ENCODE measurements at regions not wholly inside any gene's neighbourhood (a gene's known extent, or its start where the extent isn't known, plus 50 kb on each side); places are given as distances from the start of the nearest gene placed in this dataset.

DNA sequence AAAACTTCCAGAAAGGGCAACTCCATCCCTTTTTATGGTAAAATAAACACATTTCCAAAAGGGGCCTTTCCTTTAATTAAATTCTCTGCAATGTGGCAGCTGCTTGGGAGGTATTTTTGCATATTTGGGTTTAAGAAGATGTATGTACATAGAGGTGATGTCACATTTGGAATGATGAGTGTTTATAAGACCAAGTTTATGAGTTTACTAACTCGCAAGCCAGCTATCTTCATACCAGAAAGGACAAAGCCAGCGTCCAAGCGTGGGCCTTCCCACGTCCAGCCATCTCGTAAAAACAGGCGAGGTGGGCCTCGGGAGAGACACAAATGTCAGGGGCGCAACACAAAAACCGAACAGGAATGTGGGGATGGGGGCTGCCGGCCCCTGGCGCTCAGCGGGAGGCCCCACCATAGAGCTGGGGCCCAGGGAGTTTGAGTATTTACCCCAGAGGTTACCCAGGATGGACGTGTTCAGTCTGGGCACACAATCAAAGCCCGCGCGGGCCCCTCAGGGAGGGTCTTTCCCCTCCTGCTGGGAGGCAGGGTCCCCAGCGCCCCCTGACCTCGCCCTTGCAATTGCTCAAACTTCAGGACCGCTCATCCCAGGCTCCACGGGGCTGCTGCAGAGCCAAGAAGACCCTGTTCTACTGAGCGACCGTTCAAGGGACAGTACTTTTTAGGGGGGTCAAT lies 137.3 kb downstream of the TWIST2 start:
- DNase-seq: no peak

DNA sequence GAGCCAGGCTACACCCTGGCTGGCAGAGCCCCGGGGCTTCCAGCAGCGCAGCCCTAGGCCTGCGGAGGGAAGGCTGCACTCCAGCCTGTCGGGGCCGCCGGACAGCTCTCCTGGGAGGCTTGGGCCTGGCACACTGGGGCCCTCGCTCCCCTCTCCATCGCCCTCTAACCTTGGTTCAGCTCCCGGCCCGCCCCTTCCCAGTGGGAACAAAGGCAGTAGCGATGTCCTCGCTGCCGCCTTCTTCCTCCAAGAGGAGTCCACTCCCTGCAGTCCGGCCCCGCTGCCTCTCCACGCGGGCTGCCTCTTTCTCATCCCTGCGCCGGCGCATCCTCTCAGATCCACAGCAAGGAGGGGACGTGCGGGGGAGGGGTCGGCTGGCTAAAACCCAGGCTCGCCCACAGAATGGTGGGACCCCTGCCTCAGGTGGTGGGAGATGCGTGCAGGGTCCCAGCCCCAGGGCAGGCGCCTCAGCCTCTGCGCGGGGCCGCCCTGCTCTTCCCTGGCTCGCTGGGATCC lies 138.1 kb downstream of the TWIST2 start:
- no peak for DNase-seq

DNA sequence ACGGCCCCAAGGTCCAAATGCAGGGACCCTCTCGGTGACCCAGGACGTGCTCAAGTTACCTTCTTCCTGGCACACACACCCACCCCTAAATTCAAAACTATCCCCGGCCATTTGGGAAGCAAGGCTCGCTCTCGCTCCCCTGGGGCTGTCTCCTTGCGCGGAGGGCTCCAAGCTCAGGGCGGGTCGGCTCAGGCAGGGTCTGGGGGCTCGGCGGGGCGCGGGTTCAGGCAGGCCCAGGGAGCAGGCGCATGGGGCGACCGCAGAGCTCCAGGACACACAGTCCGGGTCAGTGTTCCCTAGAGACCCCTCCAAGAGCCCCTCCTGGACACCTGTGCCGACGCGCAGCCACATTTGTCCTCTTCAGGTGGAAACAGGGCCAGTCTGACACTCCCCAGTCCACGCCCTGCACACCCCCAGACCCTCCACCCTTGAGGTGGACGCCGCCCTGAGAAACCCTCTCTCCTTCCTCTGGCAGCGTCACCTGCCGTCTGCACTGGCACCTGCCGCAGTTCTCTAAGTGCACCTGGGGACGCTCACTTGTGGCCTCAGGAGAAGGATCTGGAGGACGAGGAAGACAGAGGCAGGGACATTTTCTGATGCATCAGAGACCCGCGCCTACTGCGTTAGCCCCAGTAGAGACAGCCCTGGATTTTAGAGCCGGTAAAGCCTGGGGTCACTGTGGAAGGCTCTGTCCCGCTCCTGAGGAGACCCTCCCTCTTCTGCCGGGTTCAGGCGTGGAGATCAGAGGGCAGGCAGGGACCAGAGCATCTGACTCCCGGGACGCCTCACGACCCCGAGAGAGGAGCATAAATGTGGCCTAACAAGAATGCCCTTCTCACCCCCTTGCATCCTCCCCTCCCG lies 138.8 kb downstream of the TWIST2 start:
- DNase-seq: no peak

DNA sequence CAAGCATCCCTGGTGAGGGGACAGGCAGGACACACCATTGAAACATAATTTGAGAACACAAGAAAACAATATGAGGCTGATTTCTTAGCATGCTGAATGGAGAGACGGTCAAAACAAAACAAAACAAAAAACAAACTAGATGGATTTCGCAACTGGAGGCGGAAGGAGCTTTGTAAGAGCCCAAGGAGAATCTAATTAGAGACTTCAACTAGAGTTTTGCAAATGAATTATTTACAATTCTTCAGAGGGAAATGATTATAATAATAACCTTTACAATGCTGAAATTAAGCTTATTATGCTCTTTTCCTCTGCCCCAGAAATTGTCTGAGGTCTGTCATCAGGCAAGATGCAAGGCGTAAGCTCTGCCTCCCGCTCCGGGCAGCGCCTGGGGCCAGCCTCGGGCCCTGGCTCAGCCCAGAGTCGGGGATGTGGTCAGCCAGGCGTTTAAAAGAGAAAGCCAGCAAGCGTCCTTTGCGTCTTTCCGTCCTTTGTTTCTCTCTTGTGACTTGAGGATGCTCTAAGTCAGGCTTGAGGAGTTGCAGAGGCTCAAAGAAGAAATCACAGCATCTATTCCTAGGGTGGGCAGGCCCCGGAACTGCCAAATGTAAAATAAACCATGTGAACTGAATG lies 139.6 kb downstream of the TWIST2 start:
- DNase-seq: no peak

DNA sequence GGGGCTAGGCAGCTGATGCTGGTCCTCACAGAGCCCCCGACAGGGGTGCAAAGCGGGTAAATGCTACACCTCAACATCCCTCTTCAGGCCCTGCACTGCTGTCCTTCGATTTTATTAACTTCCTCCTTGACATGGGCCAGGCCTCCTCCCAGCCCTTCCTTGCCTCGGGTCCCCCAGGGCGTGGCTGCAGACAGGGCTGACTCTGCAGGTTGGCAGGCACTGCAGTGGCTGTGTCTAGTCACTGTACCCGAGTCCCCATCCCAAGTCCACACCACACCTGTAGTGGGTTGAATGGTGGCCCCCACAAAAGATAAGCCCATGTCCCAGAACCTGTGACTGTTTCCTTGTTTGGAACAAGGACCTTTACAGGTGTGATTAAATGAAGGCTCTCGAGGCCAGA lies 140.2 kb downstream of the TWIST2 start:
- no peak for DNase-seq

DNA sequence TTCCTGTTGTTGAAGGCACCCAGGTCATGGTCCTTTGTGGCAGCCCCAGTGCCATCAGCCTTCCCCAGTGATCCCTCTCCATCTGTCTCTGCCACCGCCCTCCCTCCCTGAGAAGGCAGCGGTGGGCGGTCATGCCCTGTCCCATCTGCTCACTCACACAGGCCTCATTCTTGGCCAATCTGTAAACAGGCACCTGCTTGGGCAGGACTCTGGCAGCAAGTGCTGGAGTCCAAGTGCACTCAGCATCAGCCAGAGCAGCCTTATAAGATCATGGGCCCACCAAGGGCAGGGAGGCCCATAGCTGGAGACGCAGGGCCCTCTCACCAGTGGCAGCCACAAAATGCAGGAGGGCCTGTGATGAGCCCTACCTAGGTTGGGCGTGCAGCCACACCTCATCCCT lies 140.9 kb downstream of the TWIST2 start:
- DNase-seq: no peak

DNA sequence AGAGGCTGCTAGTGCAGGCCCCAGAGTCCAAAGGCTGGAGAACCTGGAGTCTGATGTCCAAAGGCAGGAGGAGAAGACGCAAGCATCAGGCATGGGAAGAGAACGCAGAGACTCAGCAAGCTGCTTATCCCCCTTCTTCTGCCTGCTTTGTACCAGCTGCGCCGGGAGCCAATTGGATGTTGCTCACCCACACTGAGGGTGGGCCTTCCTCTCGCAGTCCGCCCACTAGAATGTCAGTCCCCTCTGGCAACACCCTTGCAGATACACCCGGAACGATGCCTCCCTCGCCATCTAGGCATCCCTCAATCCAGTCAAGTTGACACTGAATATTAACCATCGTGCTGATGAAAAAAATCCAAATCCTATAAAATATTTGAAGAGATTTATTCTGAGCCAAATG lies 141.6 kb downstream of the TWIST2 start:
- no peak for DNase-seq

DNA sequence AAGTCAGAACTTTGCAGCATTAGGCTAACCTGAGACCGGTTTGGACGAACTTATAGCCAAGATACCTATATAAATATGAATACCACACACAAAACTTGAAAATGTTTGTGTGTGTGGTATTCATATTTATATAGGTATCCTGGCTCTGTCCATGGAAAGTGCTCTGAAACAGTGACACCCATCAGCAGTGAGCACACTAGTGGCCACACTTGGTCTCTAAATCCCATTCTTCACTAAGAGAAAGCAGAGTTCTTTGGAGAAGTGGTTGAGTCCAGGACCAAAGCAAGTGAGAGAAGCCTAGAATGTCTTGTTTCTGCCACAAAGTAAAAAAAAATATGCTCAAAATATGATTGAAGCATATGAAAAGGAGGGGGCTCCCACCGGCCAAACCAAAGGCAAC lies 146.5 kb downstream of the TWIST2 start:
- no peak for DNase-seq

DNA sequence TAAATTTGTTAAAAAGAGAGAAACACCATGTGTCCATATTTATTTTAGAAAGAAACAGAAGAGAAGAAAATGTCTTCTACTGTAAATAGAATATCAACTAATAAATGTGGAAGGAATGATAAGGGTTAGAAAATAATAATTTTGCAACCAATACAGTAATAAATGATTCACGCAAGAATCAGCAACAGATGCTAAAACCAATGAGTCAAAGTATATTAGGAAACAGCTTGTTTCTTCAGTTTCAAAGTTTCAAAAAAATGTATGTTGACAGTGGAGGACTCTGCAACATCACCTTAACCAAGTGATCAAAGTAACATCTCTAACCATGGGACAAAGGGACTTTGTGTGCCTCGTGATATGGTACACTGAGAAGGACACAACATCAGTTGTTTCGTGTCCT lies 147.0 kb downstream of the TWIST2 start:
- DNase-seq: no peak

DNA sequence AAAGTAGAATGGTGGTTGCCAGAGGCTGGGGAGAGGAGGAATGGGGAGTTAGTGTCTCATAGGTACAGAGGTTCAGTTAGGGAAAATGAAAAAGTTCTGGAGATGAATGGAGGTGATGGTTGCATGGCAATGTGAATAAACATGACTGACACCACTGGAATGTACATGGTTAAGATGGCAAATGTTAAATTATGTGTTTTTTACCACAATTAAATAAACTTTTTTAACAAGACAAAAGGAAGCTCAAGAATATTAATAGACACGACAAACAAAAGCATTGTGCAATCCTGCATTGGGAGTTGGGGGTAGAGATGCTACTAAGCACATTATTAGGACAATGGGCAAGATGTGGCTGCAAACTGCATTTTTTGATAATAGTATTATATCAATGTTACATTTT lies 147.7 kb downstream of the TWIST2 start:
- no peak for DNase-seq

DNA sequence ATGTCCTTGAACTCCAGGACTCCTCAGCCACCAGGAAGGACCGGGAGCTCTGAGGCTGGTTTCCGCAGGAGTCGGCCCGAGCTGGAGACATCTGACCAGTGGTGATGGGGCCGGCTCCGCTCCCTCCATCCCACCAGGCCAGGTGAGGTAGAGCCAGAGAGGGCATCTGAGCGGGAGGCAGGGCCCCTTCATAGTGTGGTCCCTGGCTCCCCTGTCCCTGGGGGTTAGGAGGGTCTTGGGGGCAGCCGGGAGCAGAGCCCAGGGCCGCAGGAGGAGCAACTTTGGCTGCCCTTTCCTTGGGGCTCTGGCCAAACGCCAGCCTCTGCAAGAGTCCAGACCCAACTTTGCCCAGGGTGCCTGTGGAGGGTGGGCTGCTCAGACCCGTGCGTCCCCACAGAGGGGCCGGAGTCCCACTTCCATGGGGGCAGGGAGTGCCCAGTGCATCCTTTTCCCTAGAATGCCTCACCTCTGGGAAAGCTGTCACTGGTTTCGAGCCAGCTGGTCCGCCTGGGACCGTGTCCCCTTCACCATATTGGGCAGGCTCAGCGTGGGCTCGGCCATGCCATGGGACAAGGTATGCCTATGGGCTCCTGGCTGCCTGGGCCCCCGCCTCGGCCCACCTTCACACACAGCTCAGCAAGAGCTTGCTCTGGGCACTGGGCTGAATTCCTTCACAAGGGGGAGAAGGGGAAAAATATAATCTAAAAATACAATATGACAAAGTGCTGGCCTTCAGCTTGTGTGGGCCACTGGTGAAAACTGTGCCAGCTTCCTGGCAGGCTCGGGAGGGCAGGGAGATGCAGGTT lies 148.6 kb downstream of the TWIST2 start:
- no peak for DNase-seq

DNA sequence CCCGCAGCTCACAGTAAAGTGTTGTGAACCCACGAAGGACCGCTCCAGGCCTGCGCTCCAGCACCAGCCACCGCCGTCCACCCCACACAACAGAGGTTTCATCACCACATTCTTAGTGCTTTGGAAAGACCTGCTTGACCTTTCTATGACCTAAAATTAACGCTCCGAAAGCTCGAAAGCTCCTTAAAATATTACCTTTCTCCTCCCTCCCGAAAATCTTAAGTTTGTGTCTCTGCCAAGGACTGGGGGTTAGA lies 149.2 kb downstream of the TWIST2 start:
- DNase-seq: no peak

DNA sequence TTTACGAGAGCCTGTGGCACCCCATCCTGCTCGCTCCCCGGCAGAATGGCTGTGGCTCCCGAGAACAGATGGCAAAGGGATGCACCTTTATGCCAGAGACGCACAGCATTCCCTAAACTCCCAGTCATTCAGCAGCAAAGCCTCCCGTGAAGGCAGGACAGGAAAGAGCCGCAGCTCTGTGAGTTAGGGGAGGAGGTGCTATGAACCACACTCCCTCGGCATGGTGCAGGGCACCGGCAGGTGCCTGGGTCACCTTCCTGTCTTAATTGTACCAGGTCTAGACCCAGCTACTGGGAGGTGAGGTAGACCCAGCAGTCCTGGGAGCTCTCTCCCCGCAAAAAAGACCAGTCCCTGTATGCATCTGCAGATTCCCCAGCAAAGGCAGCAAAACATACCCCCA lies 149.8 kb downstream of the TWIST2 start:
- no peak for DNase-seq
